Muscle of arm (tissue), 1 donor: ENCODE measurements at regions not wholly inside any gene's neighbourhood (a gene's known extent, or its start where the extent isn't known, plus 50 kb on each side); places are given as distances from the start of the nearest gene placed in this dataset.
"Not testable (repeated sequence)": the region's sequence is repeated elsewhere in the genome, so short reads cannot be mapped to it uniquely, and the experiment has no call there.

Experiments
- DNase-seq: peaks from one replicate; pipeline ENCODE4 v3.0.0-alpha.2; 2013

- no peak for DNase-seq
Observed at GRCh38 chr7:85716353-85716752, 529.5 kb upstream of the SEMA3D start.

DNA sequence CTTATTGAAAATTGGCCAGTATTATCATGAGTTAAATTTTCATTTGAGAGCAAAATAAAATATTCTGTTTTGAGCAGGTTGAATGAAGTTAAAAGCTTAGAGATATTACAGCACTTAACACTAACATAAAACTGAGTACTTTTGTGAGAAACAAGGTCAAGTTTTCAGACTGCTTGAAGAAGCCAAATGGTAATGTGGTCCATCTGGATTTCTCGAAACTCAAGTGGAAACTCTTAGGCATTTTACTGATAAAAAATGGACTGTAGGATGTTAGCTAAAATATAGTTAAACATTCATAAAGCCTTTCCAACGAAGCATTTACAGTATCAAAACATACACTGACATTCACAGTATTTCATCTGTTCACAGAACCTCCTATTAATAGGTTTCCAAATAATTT is 528.1 kb upstream of the SEMA3D start:
- peak; percentile 51 for DNase-seq

DNA sequence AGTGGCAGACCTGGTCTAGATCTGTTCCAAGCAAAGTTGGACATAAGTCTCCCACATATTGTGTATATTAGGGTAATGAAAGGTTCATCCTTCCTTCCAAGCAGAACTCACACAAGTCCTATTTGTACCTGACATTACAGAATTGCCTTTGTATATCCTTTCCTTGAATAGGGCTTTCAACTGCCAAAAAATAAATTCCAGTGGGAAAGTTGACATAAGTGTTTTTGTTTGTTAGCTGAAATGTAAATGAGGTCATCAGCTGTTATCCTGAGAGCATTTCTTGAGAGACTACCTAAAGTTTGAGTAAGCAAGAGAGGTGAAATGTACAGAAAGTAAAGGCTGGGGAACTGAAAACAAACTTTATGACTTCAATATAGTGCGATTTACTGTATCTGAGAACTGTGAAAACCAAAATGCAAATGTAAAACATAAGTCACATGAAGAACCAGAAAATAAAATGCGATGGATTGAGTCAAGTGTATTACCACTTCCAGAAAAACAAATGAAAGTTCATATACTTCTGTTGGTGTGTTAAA is 527.3 kb upstream of the SEMA3D start:
- DNase-seq, result peak; percentile 55

DNA sequence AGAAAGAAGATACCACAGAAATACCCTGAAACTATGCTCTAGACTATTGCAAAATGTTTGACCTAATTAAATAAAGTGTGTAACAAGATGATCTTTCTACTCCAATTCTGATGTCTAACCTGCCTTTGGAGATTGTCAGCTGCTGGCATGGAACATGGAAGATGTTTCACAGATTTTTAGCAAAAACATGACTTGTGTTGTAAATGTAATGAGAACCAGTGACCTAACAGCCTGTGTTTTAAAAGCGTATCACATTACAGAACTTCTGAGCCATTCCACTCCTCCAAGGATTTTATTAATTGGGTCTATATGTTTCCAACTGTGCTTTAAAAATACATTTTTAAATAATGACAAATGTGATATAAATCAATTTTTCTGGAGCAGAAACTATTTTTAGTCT is 526.3 kb upstream of the SEMA3D start:
- no peak for DNase-seq

- DNase-seq, result no peak
Observed at GRCh38 chr7:85711894-85712293, 525.0 kb upstream of the SEMA3D start.

DNA sequence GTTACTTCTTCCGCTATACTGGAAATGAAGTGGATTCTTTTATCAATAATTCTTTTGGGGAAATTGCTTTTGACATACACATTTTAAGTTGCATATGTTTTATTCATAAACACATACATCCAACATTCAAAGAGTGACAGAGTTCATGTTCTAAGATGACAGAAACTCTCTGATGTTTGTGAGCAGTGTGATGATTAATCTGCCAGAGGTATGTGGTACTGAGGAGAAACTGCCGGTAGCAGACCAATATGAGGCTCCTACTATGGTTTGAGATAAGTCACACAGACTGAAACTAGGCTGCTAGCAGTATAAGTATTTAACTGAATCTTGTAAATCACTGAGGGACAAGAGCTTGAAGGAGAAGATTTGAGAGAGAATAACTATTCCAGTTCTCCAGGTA is 524.1 kb upstream of the SEMA3D start:
- DNase-seq, result no peak

DNA sequence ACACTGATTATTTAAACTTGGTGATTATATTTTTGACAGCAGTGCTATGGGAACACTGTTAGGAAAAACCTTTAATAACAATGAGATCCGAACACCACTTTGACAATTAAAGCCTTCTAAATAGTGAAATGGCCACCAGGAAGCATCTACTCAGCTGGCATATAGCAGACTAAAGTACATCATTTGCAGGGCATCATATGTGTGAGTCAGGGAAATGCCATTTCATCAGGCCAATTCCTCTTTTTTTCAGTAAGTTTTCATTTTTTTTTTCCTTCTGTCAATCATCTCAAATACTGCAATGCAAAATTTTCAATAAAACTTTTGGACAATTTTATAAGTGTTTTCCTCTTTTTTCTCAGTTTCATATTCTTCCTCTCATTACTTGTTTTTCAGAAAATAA is 521.4 kb upstream of the SEMA3D start:
- no peak for DNase-seq

GRCh38 chr7:85705076-85705475 is 518.2 kb upstream of the SEMA3D start:
- no peak for DNase-seq

DNA sequence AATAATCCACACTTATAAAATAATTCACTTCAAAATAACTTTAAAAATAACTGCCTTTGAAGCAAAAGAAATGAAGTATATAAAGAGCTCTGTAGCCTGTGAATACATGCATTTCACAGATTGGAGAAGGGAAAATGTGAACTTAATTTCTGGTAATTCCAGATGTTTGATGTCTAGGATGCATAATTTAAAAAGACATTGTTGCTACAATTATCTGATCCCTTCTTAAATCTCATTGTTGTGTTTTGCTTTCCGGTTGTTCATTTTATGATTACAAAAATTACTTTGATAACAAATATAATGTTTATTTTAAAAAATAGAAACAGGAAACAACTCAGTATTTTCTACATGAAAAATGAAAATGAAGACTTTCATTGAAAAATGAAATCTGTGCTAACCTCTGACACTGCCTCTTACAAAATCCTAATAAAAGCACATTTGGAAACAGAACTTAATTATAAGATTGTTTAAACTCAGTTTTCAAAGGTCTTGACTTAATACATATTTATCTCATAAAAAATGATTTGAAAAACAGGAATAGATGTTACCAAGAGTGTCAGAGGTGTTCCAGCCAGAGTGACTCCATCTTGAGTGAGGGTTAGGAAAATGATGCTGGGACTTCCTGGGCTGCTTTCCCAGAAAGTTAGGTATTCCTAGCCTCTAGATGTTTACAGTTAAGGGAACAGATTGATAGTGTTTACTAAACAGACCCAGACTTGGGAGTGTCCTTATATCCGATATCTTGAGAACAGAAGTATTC is 516.6 kb upstream of the SEMA3D start:
- DNase-seq, result no peak

DNA sequence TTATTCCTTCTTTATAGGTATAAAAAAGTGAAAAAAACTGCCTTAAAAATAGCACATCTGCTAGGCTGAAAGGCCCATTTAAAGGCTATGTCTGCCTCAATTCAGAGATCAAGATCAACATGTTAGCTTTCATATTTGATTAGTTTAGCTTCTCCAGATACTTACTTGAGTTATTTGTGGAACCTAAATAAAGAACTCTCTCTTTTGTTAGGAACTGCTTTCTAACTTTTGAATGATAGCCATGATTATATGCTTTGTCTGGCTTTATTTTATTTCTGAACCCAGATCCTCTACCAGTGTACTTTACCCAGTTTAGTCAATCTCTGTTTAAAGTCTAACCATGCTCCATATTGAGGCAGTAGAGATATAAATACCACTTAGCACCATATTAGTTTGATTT is 515.5 kb upstream of the SEMA3D start:
- no peak for DNase-seq

DNA sequence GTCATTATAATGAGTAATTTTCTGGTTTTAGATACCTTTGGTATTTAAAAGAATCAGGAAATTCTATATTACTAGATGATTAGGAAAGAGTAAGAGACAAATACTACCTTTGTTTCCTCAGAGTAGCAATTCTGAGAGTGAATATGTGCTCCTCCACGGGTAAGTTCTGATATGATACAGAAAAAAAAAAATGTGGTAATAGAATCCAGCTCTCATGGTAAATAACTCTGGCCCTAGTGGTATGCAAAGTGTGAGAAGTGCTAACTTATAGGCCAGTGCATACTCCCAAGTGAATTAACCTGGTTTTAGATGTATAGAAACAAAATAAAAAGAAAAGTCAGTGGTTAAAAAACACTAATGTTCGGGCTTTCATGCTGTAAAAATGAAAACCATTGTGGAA is 512.6 kb upstream of the SEMA3D start:
- DNase-seq, result no peak

DNA sequence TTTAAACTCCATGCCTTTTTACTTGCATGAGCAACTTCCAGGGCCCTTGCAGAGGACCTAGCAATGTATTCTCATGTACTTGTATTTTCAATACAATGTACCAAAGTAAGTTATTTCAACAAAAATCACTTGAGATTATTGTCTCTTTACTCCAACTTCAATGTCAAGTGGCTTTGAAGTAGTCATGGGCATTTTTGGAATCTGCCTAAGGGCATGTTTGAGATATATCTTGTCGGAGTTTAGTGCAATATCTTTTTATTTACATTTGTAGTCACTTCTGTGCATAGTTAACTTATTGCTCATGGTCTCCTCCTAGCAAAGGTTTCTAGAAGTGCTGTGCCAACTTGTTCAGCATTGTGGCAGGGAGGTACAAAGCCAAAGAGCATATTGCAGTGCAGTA is 508.7 kb upstream of the SEMA3D start:
- DNase-seq, result no peak

DNA sequence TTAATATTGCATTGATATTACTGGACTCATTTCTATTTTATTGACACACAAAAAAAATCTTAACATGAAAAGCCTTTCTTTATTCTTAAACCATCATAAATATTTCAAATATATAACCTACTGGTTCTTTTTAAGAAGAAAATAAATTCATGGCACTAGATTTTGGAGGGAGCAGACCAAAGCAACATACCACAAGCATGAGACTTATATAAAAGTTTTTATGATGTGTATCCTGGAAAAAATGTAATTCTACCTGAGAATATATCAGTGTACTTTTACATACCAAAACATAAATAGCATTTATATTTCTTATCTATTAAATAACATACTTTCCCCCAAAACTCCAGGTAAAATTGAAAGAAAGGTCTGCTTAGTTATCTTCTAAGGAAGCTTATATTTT is 508.2 kb upstream of the SEMA3D start:
- DNase-seq, result no peak

DNA sequence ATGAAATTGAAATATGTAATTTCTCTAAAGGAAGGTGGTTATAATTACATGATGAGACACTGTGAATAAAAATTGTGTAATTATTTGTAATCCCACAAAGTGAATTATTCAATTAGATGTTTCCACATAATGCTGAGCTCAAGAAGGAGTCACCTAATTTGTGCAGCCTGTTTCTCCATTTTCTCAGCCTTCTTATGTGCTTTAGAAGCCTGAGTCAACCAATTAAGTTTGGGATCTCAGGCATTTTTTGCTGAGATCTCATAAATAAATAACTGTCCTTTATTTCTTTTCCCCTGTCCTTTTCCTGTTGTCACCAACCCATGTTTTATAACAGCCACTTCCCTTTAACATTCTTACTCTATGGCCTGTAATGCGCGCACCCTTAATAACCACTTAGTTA is 506.5 kb upstream of the SEMA3D start:
- DNase-seq, result no peak

DNA sequence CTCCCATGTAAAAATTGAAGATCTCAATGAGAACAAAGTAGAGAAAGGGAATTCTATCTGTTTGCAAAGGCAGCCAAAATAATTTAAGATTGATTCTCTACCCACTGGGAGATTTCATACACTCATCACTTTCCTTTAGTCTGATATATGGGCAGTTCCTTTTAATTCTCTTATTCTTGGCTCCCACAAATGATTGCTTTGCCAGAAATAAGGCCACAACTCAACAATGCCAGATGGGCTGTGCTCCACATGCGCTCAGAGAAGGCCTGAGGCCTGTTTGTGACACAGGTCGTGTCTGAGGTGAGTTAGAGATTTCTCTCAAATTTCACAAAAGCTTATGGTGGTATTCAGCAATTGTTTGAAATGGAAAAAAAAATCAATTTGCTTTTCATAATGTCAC is 501.9 kb upstream of the SEMA3D start:
- DNase-seq, result peak; percentile 65

DNA sequence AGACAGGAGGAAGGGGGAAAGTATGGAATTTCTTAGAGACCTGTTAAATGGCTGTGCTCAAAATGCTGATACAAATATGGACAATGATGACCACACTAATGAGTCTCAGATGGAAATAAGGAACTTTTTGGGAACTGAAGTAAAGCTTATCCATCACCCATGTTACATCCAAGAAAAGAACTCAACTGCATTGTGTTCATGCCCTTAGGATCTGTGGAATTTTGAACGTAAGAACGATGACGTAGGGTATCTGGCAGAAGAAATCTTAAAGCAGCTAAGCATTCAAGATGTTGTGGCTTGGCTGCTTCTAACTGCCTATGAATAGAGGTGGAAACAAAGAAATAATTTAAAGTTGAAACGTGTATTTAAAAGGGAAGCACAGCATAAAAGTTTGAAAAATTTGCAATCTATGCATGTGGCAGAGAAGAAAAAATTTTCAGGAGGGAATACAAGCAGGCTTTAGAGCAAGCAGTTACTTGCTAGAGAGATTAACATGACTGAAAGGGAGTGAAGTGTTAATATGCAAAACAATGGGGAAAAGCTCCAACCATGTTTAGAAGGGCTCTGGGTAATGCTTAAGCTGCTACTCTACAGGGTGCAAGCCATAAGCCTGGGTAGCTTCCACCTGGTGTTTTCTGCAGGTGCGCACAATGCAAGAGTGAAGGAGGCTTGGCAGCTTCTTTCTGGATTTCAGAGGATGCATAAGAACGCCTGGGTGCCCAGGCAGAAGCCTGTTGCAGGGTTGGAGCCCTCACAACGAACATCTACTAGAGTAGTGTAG is 499.7 kb upstream of the SEMA3D start:
- peak; percentile 41 for DNase-seq

- DNase-seq, result no peak
Observed at GRCh38 chr7:85685901-85686300, 499.0 kb upstream of the SEMA3D start.

- DNase-seq, result peak; percentile 46
Observed at GRCh38 chr7:85682833-85683620, 496.2 kb upstream of the SEMA3D start.

- DNase-seq, result no peak
Observed at GRCh38 chr7:85681241-85681640, 494.4 kb upstream of the SEMA3D start.

GRCh38 chr7:85675093-85675492 is 488.2 kb upstream of the SEMA3D start:
- DNase-seq, result not testable (repeated sequence)

- no peak for DNase-seq
Observed at GRCh38 chr7:85673876-85674275, 487.0 kb upstream of the SEMA3D start.

GRCh38 chr7:85669225-85669624 is 482.4 kb upstream of the SEMA3D start:
- DNase-seq, result no peak
